ENCODE measurements at regions not wholly inside any gene's neighbourhood (a gene's known extent, or its start where the extent isn't known, plus 50 kb on each side); places are given as distances from the start of the nearest gene placed in this dataset.
"Not testable (repeated sequence)": the region's sequence is repeated elsewhere in the genome, so short reads cannot be mapped to it uniquely, and the experiment has no call there.

- Histone ChIP-seq H2AFZ (no peak overlapping the region), H3K4me1 (replicated peaks; ENCODE audit: insufficient read depth) (no peaks in the 10 kb centered on the region), H3K36me3 (ENCODE audit: low read depth) (no peaks in the 10 kb centered on the region), H3K4me3 (no peak overlapping the region), H3K79me2 (ENCODE audit: low read depth) (no peaks in the 10 kb centered on the region), H3F3A (ENCODE audit: insufficient read depth, low read depth) (no peaks in the 10 kb centered on the region), H4K20me1 (ENCODE audit: insufficient read depth) (0 out of 2 replicates have a peak, but pooled peaks cover 6% of the 10 kb centered on the region), H3K27ac (no peak overlapping the region), H3K9me3 (ENCODE audit: insufficient read depth, low read depth) (no peaks in the 10 kb centered on the region), H3K4me2 (no peak overlapping the region), H3K9me2 (ENCODE audit: insufficient read depth) (no peaks in the 10 kb centered on the region), H3K27me3 (ENCODE audit: insufficient read depth, low read depth) (peaks cover 19% of the 10 kb centered on the region)
- DNase-seq = no peak
- TF ChIP-seq CTCF (conservative IDR thresholded peaks at IDR 0.05) (no peak), EZH2 (IDR thresholded peaks at IDR 0.05; ENCODE audit: low read depth) (no peak)
- CTCF ChIA-PET = no interaction called here
- POLR2A ChIA-PET (ENCODE audit: unreplicated experiment) = no interaction called here
- intact Hi-C loops (cut with micrococcal nuclease; ENCODE audit: unreplicated experiment) = no loop called here
- no TSS peak for BruUV-seq (replicated peaks)
Observed at GRCh38 chr10:43994539-43994938, 345.9 kb upstream of the ZNF32 start.

GRCh38 chr10:43992816-43993215 is 344.1 kb upstream of the ZNF32 start:
- H3K79me2 ChIP-seq (ENCODE audit: low read depth); DNase-seq; CTCF ChIA-PET; H3K4me3 ChIP-seq; H3K27ac ChIP-seq; intact Hi-C loops (cut with micrococcal nuclease; ENCODE audit: unreplicated experiment); H4K20me1 ChIP-seq (ENCODE audit: insufficient read depth); H3K36me3 ChIP-seq (ENCODE audit: low read depth); POLR2A ChIA-PET (ENCODE audit: unreplicated experiment); H3K9me3 ChIP-seq (ENCODE audit: insufficient read depth, low read depth); H3F3A ChIP-seq (ENCODE audit: insufficient read depth, low read depth); H3K4me2 ChIP-seq; H3K4me1 ChIP-seq (replicated peaks; ENCODE audit: insufficient read depth); H3K9me2 ChIP-seq (ENCODE audit: insufficient read depth); BruUV-seq (replicated peaks); H2AFZ ChIP-seq: not testable (repeated sequence)
- peaks cover 10% of the 10 kb centered on the region for H3K27me3 ChIP-seq (ENCODE audit: insufficient read depth, low read depth)

GRCh38 chr10:43986374-43986773 is 337.7 kb upstream of the ZNF32 start:
- no peak for DNase-seq
- CTCF ChIA-PET = no interaction called here
- H3K27ac ChIP-seq = no peak overlapping the region
- no peak overlapping the region for H2AFZ ChIP-seq
- H3K4me3 ChIP-seq = no peak overlapping the region
- H3K9me2 ChIP-seq (ENCODE audit: insufficient read depth) = no peaks in the 10 kb centered on the region
- intact Hi-C loops (cut with micrococcal nuclease; ENCODE audit: unreplicated experiment) = no loop called here
- no peak overlapping the region for H3K4me2 ChIP-seq
- H3F3A ChIP-seq (ENCODE audit: insufficient read depth, low read depth) = no peaks in the 10 kb centered on the region
- no peaks in the 10 kb centered on the region for H3K4me1 ChIP-seq (replicated peaks; ENCODE audit: insufficient read depth)
- POLR2A ChIA-PET (ENCODE audit: unreplicated experiment) = no interaction called here
- H3K79me2 ChIP-seq (ENCODE audit: low read depth) = no peaks in the 10 kb centered on the region
- no peaks in the 10 kb centered on the region for H3K36me3 ChIP-seq (ENCODE audit: low read depth)
- no TSS peak for BruUV-seq (replicated peaks)
- H4K20me1 ChIP-seq (ENCODE audit: insufficient read depth) = no peaks in the 10 kb centered on the region
- TF ChIP-seq EZH2 (IDR thresholded peaks at IDR 0.05; ENCODE audit: low read depth) (no peak), CTCF (conservative IDR thresholded peaks at IDR 0.05) (no peak)
- H3K27me3 ChIP-seq (ENCODE audit: insufficient read depth, low read depth) = peaks cover 19% of the 10 kb centered on the region
- H3K9me3 ChIP-seq (ENCODE audit: insufficient read depth, low read depth) = no peaks in the 10 kb centered on the region

GRCh38 chr10:43985941-43986340 is 337.3 kb upstream of the ZNF32 start:
- no TSS peak for BruUV-seq (replicated peaks)
- no peak for TF ChIP-seq CTCF (conservative IDR thresholded peaks at IDR 0.05)
- TF ChIP-seq EZH2 (IDR thresholded peaks at IDR 0.05; ENCODE audit: low read depth) = no peak
- H3K27me3 ChIP-seq (ENCODE audit: insufficient read depth, low read depth) = peaks cover 19% of the 10 kb centered on the region
- no peak overlapping the region for H3K4me3 ChIP-seq
- intact Hi-C loops (cut with micrococcal nuclease; ENCODE audit: unreplicated experiment) = no loop called here
- ChIA-PET POLR2A (ENCODE audit: unreplicated experiment) (no interaction called here), CTCF (no interaction called here)
- no peak overlapping the region for H2AFZ ChIP-seq
- DNase-seq = no peak
- H3K36me3 ChIP-seq (ENCODE audit: low read depth) = no peaks in the 10 kb centered on the region
- H3K9me2 ChIP-seq (ENCODE audit: insufficient read depth) = no peaks in the 10 kb centered on the region
- no peaks in the 10 kb centered on the region for H3K4me1 ChIP-seq (replicated peaks; ENCODE audit: insufficient read depth)
- no peaks in the 10 kb centered on the region for H3K9me3 ChIP-seq (ENCODE audit: insufficient read depth, low read depth)
- no peak overlapping the region for H3K27ac ChIP-seq
- no peaks in the 10 kb centered on the region for H3F3A ChIP-seq (ENCODE audit: insufficient read depth, low read depth)
- no peaks in the 10 kb centered on the region for H4K20me1 ChIP-seq (ENCODE audit: insufficient read depth)
- no peak overlapping the region for H3K4me2 ChIP-seq
- H3K79me2 ChIP-seq (ENCODE audit: low read depth) = no peaks in the 10 kb centered on the region

Data from PC-9 (cell line).